Mesenchymal stem cell (in vitro differentiated cells and primary cell): ENCODE measurements at regions not wholly inside any gene's neighbourhood (a gene's known extent, or its start where the extent isn't known, plus 50 kb on each side); places are given as distances from the start of the nearest gene placed in this dataset.

ENCODE experiments used
- DNase-seq: peaks from one replicate; pipeline ENCODE4 v3.0.0-alpha.2; 2013
- H2AFZ ChIP-seq: one replicate; pipeline ENCODE4 v1.6.1; 2013; ENCODE audit warnings: low read depth, mild to moderate bottlenecking, control low read depth, inconsistent platforms, low read length, moderate library complexity
- H2AK5ac ChIP-seq: 2 replicates; pipeline ENCODE4 v1.6.1; 2013; ENCODE audit warnings: low read length, moderate library complexity, mild to moderate bottlenecking, inconsistent platforms; ENCODE audit not compliant: severe bottlenecking
- H2BK120ac ChIP-seq: one replicate; pipeline ENCODE4 v1.6.1; 2013; ENCODE audit warnings: low read depth, mild to moderate bottlenecking, inconsistent platforms, low read length, moderate library complexity
- H2BK12ac ChIP-seq, 2 experiments: one replicate each; pipeline ENCODE4 v1.6.1; 2013; ENCODE audit warnings: inconsistent platforms in 2 of 2, low read length in 2 of 2, mild to moderate bottlenecking in 2 of 2, moderate library complexity in 2 of 2, control low read depth in 1 of 2
- H2BK15ac ChIP-seq: one replicate; pipeline ENCODE4 v1.6.1; 2013; ENCODE audit warnings: mild to moderate bottlenecking, low read depth, inconsistent platforms; ENCODE audit not compliant: poor library complexity, severe bottlenecking
- H2BK5ac ChIP-seq: 2 replicates; pipeline ENCODE4 v1.6.1; 2013; ENCODE audit warnings: low read depth, mild to moderate bottlenecking, low read length, control low read depth, inconsistent platforms; ENCODE audit not compliant: poor library complexity, severe bottlenecking
- H3K14ac ChIP-seq, 2 experiments: one replicate each; pipeline ENCODE4 v1.6.1; 2013; ENCODE audit warnings: inconsistent platforms in 2 of 2, low read length in 2 of 2, control low read depth in 1 of 2, mild to moderate bottlenecking in 1 of 2, moderate library complexity in 1 of 2
- H3K18ac ChIP-seq, 2 experiments: one replicate each; pipeline ENCODE4 v1.6.1; 2013; ENCODE audit warnings: inconsistent platforms in 2 of 2, low read length in 2 of 2, control low read depth in 1 of 2, low read depth in 1 of 2, mild to moderate bottlenecking in 1 of 2
- H3K23ac ChIP-seq, 2 experiments: one replicate each; pipeline ENCODE4 v1.6.1; 2013; ENCODE audit warnings: inconsistent platforms in 2 of 2, low read length in 2 of 2, mild to moderate bottlenecking in 2 of 2, moderate library complexity in 2 of 2, control low read depth in 1 of 2
- H3K27ac ChIP-seq: 2 replicates; pipeline ENCODE4 v1.5.1; 2013; ENCODE audit warnings: mild to moderate bottlenecking, moderate library complexity, low read length, control low read depth, inconsistent platforms; ENCODE audit not compliant: poor library complexity, severe bottlenecking
- H3K27me3 ChIP-seq, 2 experiments: 2 replicates each; pipeline versions ENCODE4 v1.6.1 to v1.7.0; 2013; ENCODE audit warnings: low read length in 2 of 2, mild to moderate bottlenecking in 2 of 2, moderate library complexity in 2 of 2, control low read depth in 1 of 2, inconsistent platforms in 1 of 2; ENCODE audit not compliant: control insufficient read depth in 1 of 2, insufficient read depth in 1 of 2
- H3K36me3 ChIP-seq, 2 experiments: 2 replicates each; pipeline versions ENCODE4 v1.6.1 to v1.7.0; 2013; ENCODE audit warnings: low read length in 2 of 2, control low read depth in 1 of 2, inconsistent platforms in 1 of 2, low read depth in 1 of 2, mild to moderate bottlenecking in 1 of 2; ENCODE audit not compliant: insufficient read depth in 2 of 2, control insufficient read depth in 1 of 2
- H3K4ac ChIP-seq, 2 experiments: one replicate each; pipeline ENCODE4 v1.6.1; 2013; ENCODE audit warnings: inconsistent platforms in 2 of 2, low read length in 2 of 2, mild to moderate bottlenecking in 2 of 2, moderate library complexity in 2 of 2, control low read depth in 1 of 2, low read depth in 1 of 2
- H3K4me1 ChIP-seq: 2 replicates; pipeline ENCODE4 v1.6.1; 2013; ENCODE audit warnings: low read depth, low read length, control low read depth; ENCODE audit not compliant: control insufficient read depth, insufficient read depth
- H3K4me2 ChIP-seq: 2 replicates; pipeline ENCODE4 v1.6.1; 2013; ENCODE audit warnings: low read length, mild to moderate bottlenecking, inconsistent platforms; ENCODE audit not compliant: poor library complexity, severe bottlenecking
- H3K4me3 ChIP-seq, 2 experiments: 2 replicates each; pipeline versions ENCODE4 v1.5.1 to v1.7.0; 2013; ENCODE audit warnings: low read length in 2 of 2, mild to moderate bottlenecking in 2 of 2, control low read depth in 1 of 2, low read depth in 1 of 2; ENCODE audit not compliant: insufficient read depth in 1 of 2
- H3K79me1 ChIP-seq: replicated peaks from 2 replicates; pipeline ENCODE4 v1.6.1; 2013; ENCODE audit warnings: mild to moderate bottlenecking, control low read depth, low read length, inconsistent platforms; ENCODE audit not compliant: poor library complexity, severe bottlenecking
- H3K9ac ChIP-seq: 2 replicates; pipeline ENCODE4 v1.7.0; 2013; ENCODE audit warnings: mild to moderate bottlenecking, low read length, moderate library complexity
- H3K9me3 ChIP-seq: 2 replicates; pipeline ENCODE4 v1.7.0; 2013; ENCODE audit warnings: mild to moderate bottlenecking, low read length; ENCODE audit not compliant: control insufficient read depth
- H4K8ac ChIP-seq: one replicate; pipeline ENCODE4 v1.6.1; 2013; ENCODE audit warnings: inconsistent platforms, mild to moderate bottlenecking, low read length, moderate library complexity
- H4K91ac ChIP-seq: one replicate; pipeline ENCODE4 v1.6.1; 2013; ENCODE audit warnings: mild to moderate bottlenecking, low read length, inconsistent platforms
- WGBS: methylation state at CpG from one replicate; pipeline ENCODE4 v1.1.7; 2013; ENCODE audit warnings: mixed read lengths; 5-methylcytosine and 5-hydroxymethylcytosine counted together

DNA sequence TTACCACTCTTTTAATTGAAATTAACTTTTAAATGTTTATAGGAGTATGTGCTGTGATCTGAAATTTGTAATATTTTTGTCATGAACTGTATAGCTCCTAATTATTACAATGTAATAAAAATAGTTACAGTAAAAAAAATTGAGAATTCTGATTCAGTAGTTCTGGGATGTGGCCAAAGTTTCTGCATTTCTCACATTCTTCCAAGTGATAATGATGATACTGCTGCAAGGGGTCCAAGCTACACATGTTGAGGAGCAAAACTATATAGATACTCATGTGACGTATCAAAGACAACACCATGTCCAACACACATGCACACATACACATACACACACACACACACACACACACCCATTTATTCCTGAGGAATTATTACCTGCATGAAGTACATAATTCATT lies 71.0 kb upstream of the FAM83B start:
- DNase-seq: no peak
- H3K4me1 ChIP-seq: no peaks in the 10 kb centered on the region
- no peak overlapping the region for H2BK5ac ChIP-seq
- no peak overlapping the region for H3K14ac ChIP-seq
- no peak overlapping the region for H2BK12ac ChIP-seq
- no peak overlapping the region for H2AFZ ChIP-seq
- H2BK15ac ChIP-seq: no peak overlapping the region
- H3K9ac ChIP-seq: no peak overlapping the region
- H3K36me3 ChIP-seq: no peaks in the 10 kb centered on the region
- no peak overlapping the region for H3K4me2 ChIP-seq
- no peak overlapping the region for H3K4me3 ChIP-seq
- no peak overlapping the region for H2AK5ac ChIP-seq
- H3K4ac ChIP-seq: no peak overlapping the region
- H3K18ac ChIP-seq: no peak overlapping the region
- no peak overlapping the region for H3K23ac ChIP-seq
- no peak overlapping the region for H4K8ac ChIP-seq
- WGBS: 100% methylated on average over 1 of the region's 1 CpG
- H3K27ac ChIP-seq: no peak overlapping the region
- no peaks in the 10 kb centered on the region for H3K27me3 ChIP-seq
- H3K9me3 ChIP-seq: no peaks in the 10 kb centered on the region
- no peak overlapping the region for H4K91ac ChIP-seq
- H2BK120ac ChIP-seq: no peak overlapping the region
- H3K79me1 ChIP-seq: no peaks in the 10 kb centered on the region

DNA sequence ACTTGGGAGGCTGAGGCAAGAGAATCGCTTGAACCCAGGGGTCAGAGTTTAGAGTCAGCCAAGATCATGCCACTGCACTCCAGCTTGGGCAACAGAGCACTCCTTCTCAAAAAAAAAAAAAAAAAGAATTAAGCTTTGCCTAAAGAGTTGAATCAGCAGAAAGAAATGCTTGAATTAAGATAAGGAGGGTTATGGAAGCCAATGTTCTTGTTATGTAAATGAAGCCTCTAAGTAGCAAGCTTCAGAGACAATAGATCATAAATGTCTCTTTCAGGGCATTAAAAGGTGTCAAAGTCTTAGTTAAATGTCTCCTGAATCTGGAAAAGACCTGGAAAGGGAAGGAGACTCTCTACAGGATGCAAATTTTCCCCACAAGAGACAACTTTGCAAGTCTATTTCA lies 69.7 kb upstream of the FAM83B start:
- H3K9ac ChIP-seq: no peak overlapping the region
- no peaks in the 10 kb centered on the region for H3K79me1 ChIP-seq
- no peak overlapping the region for H3K4me3 ChIP-seq
- 83% methylated on average over 1 of the region's 1 CpG for WGBS
- H3K23ac ChIP-seq: no peak overlapping the region
- no peaks in the 10 kb centered on the region for H3K27me3 ChIP-seq
- no peak overlapping the region for H2AFZ ChIP-seq
- no peak overlapping the region for H3K14ac ChIP-seq
- no peak overlapping the region for H3K18ac ChIP-seq
- DNase-seq: no peak
- no peak overlapping the region for H2BK5ac ChIP-seq
- H3K9me3 ChIP-seq: no peaks in the 10 kb centered on the region
- no peak overlapping the region for H3K4ac ChIP-seq
- no peak overlapping the region for H2BK15ac ChIP-seq
- H3K27ac ChIP-seq: no peak overlapping the region
- no peak overlapping the region for H2AK5ac ChIP-seq
- no peak overlapping the region for H3K4me2 ChIP-seq
- no peak overlapping the region for H2BK12ac ChIP-seq
- H3K4me1 ChIP-seq: no peaks in the 10 kb centered on the region
- H2BK120ac ChIP-seq: no peak overlapping the region
- H4K8ac ChIP-seq: no peak overlapping the region
- no peaks in the 10 kb centered on the region for H3K36me3 ChIP-seq
- no peak overlapping the region for H4K91ac ChIP-seq

DNA sequence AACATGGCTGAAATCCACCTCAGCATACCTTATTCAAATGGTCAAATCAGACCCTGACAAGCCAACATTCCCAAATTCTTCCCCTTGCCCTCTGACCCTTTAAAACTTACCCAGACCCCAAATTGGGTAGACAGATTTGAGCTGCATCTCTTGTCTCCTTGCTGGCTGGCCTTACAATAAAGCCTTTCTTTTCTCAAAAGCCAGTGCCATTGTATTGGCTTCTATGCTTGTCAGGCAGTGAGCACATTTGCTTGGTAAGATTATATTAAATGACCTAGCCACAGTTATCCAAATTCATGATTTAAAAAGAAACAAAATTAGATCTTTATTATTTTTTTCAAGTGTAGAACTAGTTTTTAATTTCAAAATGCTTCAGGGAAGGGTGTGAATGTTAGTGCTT lies 67.8 kb upstream of the FAM83B start:
- H4K8ac ChIP-seq: no peak overlapping the region
- no peaks in the 10 kb centered on the region for H3K9me3 ChIP-seq
- no peak overlapping the region for H3K4me2 ChIP-seq
- no peak overlapping the region for H2BK12ac ChIP-seq
- DNase-seq: no peak
- H2BK120ac ChIP-seq: no peak overlapping the region
- H2BK5ac ChIP-seq: no peak overlapping the region
- H3K4me1 ChIP-seq: no peaks in the 10 kb centered on the region
- no peak overlapping the region for H4K91ac ChIP-seq
- H2AFZ ChIP-seq: no peak overlapping the region
- no peaks in the 10 kb centered on the region for H3K27me3 ChIP-seq
- no peak overlapping the region for H3K27ac ChIP-seq
- H3K36me3 ChIP-seq: no peaks in the 10 kb centered on the region
- no peak overlapping the region for H3K4me3 ChIP-seq
- no peak overlapping the region for H3K14ac ChIP-seq
- no peak overlapping the region for H2BK15ac ChIP-seq
- no peak overlapping the region for H3K23ac ChIP-seq
- no peak overlapping the region for H3K9ac ChIP-seq
- H3K18ac ChIP-seq: no peak overlapping the region
- H2AK5ac ChIP-seq: no peak overlapping the region
- no peak overlapping the region for H3K4ac ChIP-seq
- no peaks in the 10 kb centered on the region for H3K79me1 ChIP-seq

DNA sequence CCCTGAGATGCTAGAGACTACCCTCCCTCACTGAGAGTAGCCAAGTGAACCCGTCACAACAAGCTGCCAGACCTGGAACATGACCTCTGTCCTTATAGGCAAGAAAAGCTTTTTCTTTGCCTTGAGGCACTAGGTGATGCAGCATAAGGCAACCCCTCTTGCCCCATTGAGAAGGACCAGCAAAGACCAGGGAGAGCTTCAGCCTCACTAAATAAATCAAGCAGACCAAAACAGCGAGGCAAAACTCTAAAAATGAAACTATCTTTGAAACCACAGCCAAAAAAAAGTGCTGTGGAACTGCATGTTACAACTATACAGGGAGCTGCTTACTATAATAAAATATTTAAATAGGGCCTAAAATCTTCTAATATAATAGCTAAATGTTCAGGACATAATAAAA lies 62.6 kb upstream of the FAM83B start:
- no peaks in the 10 kb centered on the region for H3K79me1 ChIP-seq

More for the DNA sequence above, 62.6 kb upstream of the FAM83B start:
- Histone ChIP-seq H3K4me3 (no peak overlapping the region), H3K9me3 (no peaks in the 10 kb centered on the region), H3K9ac (no peak overlapping the region), H3K27me3 (no peaks in the 10 kb centered on the region), H3K36me3 (no peaks in the 10 kb centered on the region), H3K23ac (no peak overlapping the region), H4K91ac (no peak overlapping the region), H3K18ac (no peak overlapping the region), H2BK15ac (no peak overlapping the region), H2BK120ac (no peak overlapping the region), H2BK5ac (no peak overlapping the region), H3K4me1 (no peaks in the 10 kb centered on the region), H3K4ac (peak overlapping the region; percentile 26 to 75), H3K14ac (no peak overlapping the region), H3K4me2 (no peak overlapping the region), H4K8ac (no peak overlapping the region), H2AK5ac (no peak overlapping the region), H3K27ac (no peak overlapping the region), H2BK12ac (no peak overlapping the region), H2AFZ (no peak overlapping the region)
- 82% methylated on average over 1 of the region's 2 CpGs for WGBS
- peak; percentile 18 for DNase-seq
